Upper lobe of left lung (tissue), 4 donors: ENCODE measurements at regions not wholly inside any gene's neighbourhood (a gene's known extent, or its start where the extent isn't known, plus 50 kb on each side); places are given as distances from the start of the nearest gene placed in this dataset.

Experiments used
- CTCF ChIP-seq, 6 experiments: fragments of 450-650 bp in 4 of 6; fragments of 200-600 bp in 2 of 6; sonication (generic) in 2 of 6; IDR thresholded peaks; one replicate each; pipeline ENCODE4 v1.5.1; 2016 to 2019; ENCODE audit warnings: antibody characterized with exemption in 6 of 6
- POLR2A ChIP-seq, 4 donors: fragments of 450-650 bp; IDR thresholded peaks; one replicate each; pipeline ENCODE4 v1.5.1; 2016 to 2017; ENCODE audit warnings: antibody characterized with exemption in 4 of 4, mild to moderate bottlenecking in 2 of 4

GRCh38 chr2:147057892-147058490, 786.8 kb upstream of the ACVR2A start:
- TF ChIP-seq POLR2A (IDR thresholded peaks at IDR 0.05) (no peak), CTCF (IDR thresholded peaks at IDR 0.05) (no peak)
